ENCODE measurements at regions not wholly inside any gene's neighbourhood (a gene's known extent, or its start where the extent isn't known, plus 50 kb on each side); places are given as distances from the start of the nearest gene placed in this dataset.

GRCh38 chr3:31077826-31078225, 183.4 kb upstream of the GADL1 start:
- no peaks in the 10 kb centered on the region for H3K27me3 ChIP-seq (ENCODE audit: insufficient read depth, low read length)
- H3K4me3 ChIP-seq (ENCODE audit: insufficient read depth, low read length) = no peak overlapping the region
- H3K79me2 ChIP-seq (ENCODE audit: insufficient read depth, low read length) = no peaks in the 10 kb centered on the region
- peak overlapping the region; percentile 17 for H3K27ac ChIP-seq (ENCODE audit: low read depth, low read length)
- no peaks in the 10 kb centered on the region for H4K20me1 ChIP-seq (ENCODE audit: insufficient read depth, low read length)
- peaks cover 19% of the 10 kb centered on the region for H3K4me1 ChIP-seq (ENCODE audit: insufficient read depth, low read length)
- peak overlapping the region; percentile 29 for H3K4me2 ChIP-seq (ENCODE audit: insufficient read depth, low read length)
- H3K36me3 ChIP-seq (ENCODE audit: insufficient read depth, low read length) = no peaks in the 10 kb centered on the region
- no peak overlapping the region for H2AFZ ChIP-seq (ENCODE audit: low read length)
- TF ChIP-seq CTCF (IDR thresholded peaks at IDR 0.05; ENCODE audit: extremely low read depth, low read depth, low read length) = no peak
- no peaks in the 10 kb centered on the region for H3K9me3 ChIP-seq (ENCODE audit: low read depth, low read length)
- peak; percentile 19 for DNase-seq (ENCODE audit: insufficient read length, low spot score, missing footprints)

GRCh38 chr3:31079689-31080088, 185.2 kb upstream of the GADL1 start:
- no peak for DNase-seq (ENCODE audit: insufficient read length, low spot score, missing footprints)
- no peak overlapping the region for H3K27ac ChIP-seq (ENCODE audit: low read depth, low read length)

DNA sequence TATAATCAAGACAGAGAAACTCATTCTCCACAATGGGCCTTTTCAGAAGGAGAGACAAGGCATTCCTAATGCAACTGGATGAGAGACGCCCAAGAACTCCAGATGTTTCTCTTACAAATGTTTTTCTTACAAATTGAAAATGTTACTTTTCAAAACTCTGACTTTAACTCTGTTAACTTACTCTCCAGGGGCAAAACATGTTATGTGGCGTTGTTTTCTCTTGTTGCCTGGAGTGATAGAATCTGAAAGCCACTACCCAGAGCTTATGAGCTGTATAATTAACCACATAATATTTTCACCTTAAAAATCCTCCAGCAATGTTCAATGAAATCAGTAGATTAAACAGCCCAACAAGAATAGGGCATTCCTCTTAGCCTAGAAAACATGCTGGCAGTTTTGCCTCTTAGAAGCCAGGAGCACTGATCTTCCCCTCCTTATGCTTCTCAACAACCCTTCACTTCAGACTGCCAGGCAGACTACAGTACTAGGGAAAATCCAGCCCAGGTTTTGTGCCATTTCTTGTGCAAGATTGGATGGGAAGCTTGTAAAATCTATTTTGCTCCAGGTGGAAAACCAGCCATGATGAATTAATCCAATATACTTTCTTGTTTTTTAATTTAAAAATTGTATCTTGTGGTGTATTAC, 186.7 kb upstream of the GADL1 start:
- H2AFZ ChIP-seq (ENCODE audit: low read length) = no peak overlapping the region
- no peaks in the 10 kb centered on the region for H3K79me2 ChIP-seq (ENCODE audit: insufficient read depth, low read length)
- H3K36me3 ChIP-seq (ENCODE audit: insufficient read depth, low read length) = no peaks in the 10 kb centered on the region
- no peaks in the 10 kb centered on the region for H3K9me3 ChIP-seq (ENCODE audit: low read depth, low read length)
- DNase-seq (ENCODE audit: insufficient read length, low spot score, missing footprints) = no peak
- peaks cover 19% of the 10 kb centered on the region for H3K4me1 ChIP-seq (ENCODE audit: insufficient read depth, low read length)
- H3K4me3 ChIP-seq (ENCODE audit: insufficient read depth, low read length) = no peak overlapping the region
- H3K27me3 ChIP-seq (ENCODE audit: insufficient read depth, low read length) = no peaks in the 10 kb centered on the region
- no peaks in the 10 kb centered on the region for H4K20me1 ChIP-seq (ENCODE audit: insufficient read depth, low read length)
- H3K27ac ChIP-seq (ENCODE audit: low read depth, low read length) = no peak overlapping the region
- no peak for TF ChIP-seq CTCF (IDR thresholded peaks at IDR 0.05; ENCODE audit: extremely low read depth, low read depth, low read length)
- H3K4me2 ChIP-seq (ENCODE audit: insufficient read depth, low read length) = no peak overlapping the region

More at GRCh38 chr3:31079689-31080088, 185.2 kb upstream of the GADL1 start:
- H3K79me2 ChIP-seq (ENCODE audit: insufficient read depth, low read length) = no peaks in the 10 kb centered on the region
- H3K36me3 ChIP-seq (ENCODE audit: insufficient read depth, low read length) = no peaks in the 10 kb centered on the region
- H3K4me1 ChIP-seq (ENCODE audit: insufficient read depth, low read length) = peaks cover 19% of the 10 kb centered on the region
- H3K9me3 ChIP-seq (ENCODE audit: low read depth, low read length) = no peaks in the 10 kb centered on the region
- H3K4me3 ChIP-seq (ENCODE audit: insufficient read depth, low read length) = no peak overlapping the region
- H3K4me2 ChIP-seq (ENCODE audit: insufficient read depth, low read length) = no peak overlapping the region
- TF ChIP-seq CTCF (IDR thresholded peaks at IDR 0.05; ENCODE audit: extremely low read depth, low read depth, low read length) = no peak
- no peak overlapping the region for H2AFZ ChIP-seq (ENCODE audit: low read length)
- H4K20me1 ChIP-seq (ENCODE audit: insufficient read depth, low read length) = no peaks in the 10 kb centered on the region
- H3K27me3 ChIP-seq (ENCODE audit: insufficient read depth, low read length) = no peaks in the 10 kb centered on the region

GRCh38 chr3:31086148-31086547, 191.7 kb upstream of the GADL1 start:
- Histone ChIP-seq H3K4me3 (ENCODE audit: insufficient read depth, low read length) (no peak overlapping the region), H3K79me2 (ENCODE audit: insufficient read depth, low read length) (no peaks in the 10 kb centered on the region), H3K4me2 (ENCODE audit: insufficient read depth, low read length) (no peak overlapping the region), H4K20me1 (ENCODE audit: insufficient read depth, low read length) (no peaks in the 10 kb centered on the region), H3K27me3 (ENCODE audit: insufficient read depth, low read length) (no peaks in the 10 kb centered on the region), H3K9me3 (ENCODE audit: low read depth, low read length) (no peaks in the 10 kb centered on the region), H3K4me1 (ENCODE audit: insufficient read depth, low read length) (no peaks in the 10 kb centered on the region), H3K36me3 (ENCODE audit: insufficient read depth, low read length) (no peaks in the 10 kb centered on the region), H2AFZ (ENCODE audit: low read length) (no peak overlapping the region), H3K27ac (ENCODE audit: low read depth, low read length) (no peak overlapping the region)
- no peak for TF ChIP-seq CTCF (IDR thresholded peaks at IDR 0.05; ENCODE audit: extremely low read depth, low read depth, low read length)
- DNase-seq (ENCODE audit: insufficient read length, low spot score, missing footprints) = no peak
